Endodermal cell (in vitro differentiated cells): ENCODE measurements at regions not wholly inside any gene's neighbourhood (a gene's known extent, or its start where the extent isn't known, plus 50 kb on each side); places are given as distances from the start of the nearest gene placed in this dataset.
"Not testable (repeated sequence)": the region's sequence is repeated elsewhere in the genome, so short reads cannot be mapped to it uniquely, and the experiment has no call there.

ENCODE experiments used
- DNase-seq: peaks from one replicate; pipeline ENCODE4 v3.0.0-alpha.2; 2017
- H3K27ac ChIP-seq: 2 replicates; pipeline ENCODE4 v1.5.1; 2013; ENCODE audit warnings: mild to moderate bottlenecking, low read depth, low read length, moderate library complexity
- H3K27me3 ChIP-seq: 2 replicates; pipeline ENCODE4 v1.6.1; 2013; ENCODE audit warnings: mild to moderate bottlenecking, low read length, moderate library complexity; ENCODE audit not compliant: insufficient read depth, control insufficient read depth, poor library complexity, severe bottlenecking
- H3K36me3 ChIP-seq: 2 replicates; pipeline ENCODE4 v1.7.0; 2013; ENCODE audit warnings: mild to moderate bottlenecking, low read length, moderate library complexity; ENCODE audit not compliant: control insufficient read depth, insufficient read depth
- H3K4me1 ChIP-seq: one replicate; pipeline ENCODE4 v1.7.0; 2013; ENCODE audit warnings: low read length; ENCODE audit not compliant: control insufficient read depth, insufficient read depth
- H3K4me3 ChIP-seq: 2 replicates; pipeline ENCODE4 v1.5.1; 2013; ENCODE audit warnings: mild to moderate bottlenecking, low read length, moderate library complexity
- H3K9ac ChIP-seq: 2 replicates; pipeline ENCODE4 v1.6.1; 2013; ENCODE audit warnings: mild to moderate bottlenecking, low read length, moderate library complexity; ENCODE audit not compliant: poor library complexity, severe bottlenecking; ENCODE audit errors: extremely low read depth
- H3K9me3 ChIP-seq: 2 replicates; pipeline ENCODE4 v1.6.1; 2013; ENCODE audit warnings: mild to moderate bottlenecking, low read length, moderate library complexity; ENCODE audit not compliant: control insufficient read depth
- H3K27ac Mint-ChIP-seq: 2 replicates; pipeline ENCODE4 v1.8.0; 2020; ENCODE audit warnings: mixed read lengths
- H3K27me3 Mint-ChIP-seq: 2 replicates; pipeline ENCODE4 v1.8.0; 2021; ENCODE audit warnings: mild to moderate bottlenecking, mixed read lengths; ENCODE audit not compliant: insufficient read depth
- H3K36me3 Mint-ChIP-seq: 2 replicates; pipeline ENCODE4 v1.8.0; 2020; ENCODE audit warnings: low read depth, mixed read lengths
- H3K4me1 Mint-ChIP-seq: 2 replicates; pipeline ENCODE4 v1.8.0; 2020; ENCODE audit warnings: mixed read lengths
- H3K4me3 Mint-ChIP-seq: 2 replicates; pipeline ENCODE4 v1.8.0; 2020; ENCODE audit warnings: mild to moderate bottlenecking, moderate library complexity, mixed read lengths
- H3K9me3 Mint-ChIP-seq: 2 replicates; pipeline ENCODE4 v1.8.0; 2020; ENCODE audit warnings: mild to moderate bottlenecking, mixed read lengths
- WGBS, 2 experiments: methylation state at CpG; one replicate each; pipeline versions ENCODE4 v1.1.5 to v1.1.7; 2013; ENCODE audit warnings: missing lambda C conversion rate in 2 of 2, mixed read lengths in 1 of 2; ENCODE audit not compliant: insufficient coverage in 1 of 2, insufficient read length in 1 of 2; 5-methylcytosine and 5-hydroxymethylcytosine counted together
- TF ChIP-seq, protein P1 (sequence below): fragments of 200-600 bp; sonication (generic); conservative IDR thresholded peaks from 2 replicates; pipeline ENCODE4 v1.5.0; 2021; ENCODE audit warnings: antibody characterized with exemption, mild to moderate bottlenecking

DNA sequence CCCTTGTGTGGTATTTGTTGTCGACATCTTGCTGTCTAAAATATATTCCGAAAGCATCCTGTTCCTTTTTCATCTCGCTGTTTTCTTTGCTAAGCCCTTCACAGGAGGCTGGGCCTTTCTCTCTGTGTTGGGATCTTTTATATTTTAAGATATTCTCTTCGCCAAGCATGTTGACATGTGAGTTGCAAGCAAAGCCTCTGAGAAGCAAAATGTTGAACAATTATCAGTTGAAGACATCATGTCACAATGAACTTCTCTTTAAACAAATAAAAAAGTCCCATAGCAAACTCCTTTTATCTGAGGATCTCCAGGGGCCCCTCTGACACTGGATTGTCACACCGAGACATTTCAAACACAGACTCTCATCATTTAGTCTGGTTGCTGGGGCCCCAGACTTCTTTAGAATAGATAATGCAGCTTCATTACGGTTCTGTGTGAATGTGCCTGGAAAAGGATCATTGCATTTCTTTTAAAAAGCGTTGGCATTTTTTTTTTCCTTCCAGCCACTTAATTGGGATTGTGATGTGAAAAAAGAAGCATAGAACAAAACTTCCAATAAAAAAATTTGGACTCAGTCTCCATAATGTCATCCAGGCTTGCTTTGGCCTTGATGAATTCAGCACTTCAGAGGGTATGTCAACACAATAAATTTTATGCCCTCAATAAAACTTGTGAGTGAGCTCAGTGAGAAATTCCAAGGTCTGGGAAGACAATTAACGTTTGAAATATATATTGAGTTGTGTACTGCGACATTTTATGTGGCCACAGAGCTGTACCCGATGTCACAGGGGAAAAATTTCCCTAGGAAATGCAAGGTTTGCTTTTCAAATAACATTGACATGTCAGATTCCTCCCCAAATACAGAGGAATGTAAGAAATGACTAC is 496.8 kb downstream of the XYLT1 start:
- H3K36me3 Mint-ChIP-seq, result no peaks in the 10 kb centered on the region
- DNase-seq, result no peak
- no peak overlapping the region for H3K9ac ChIP-seq
- H3K4me1 ChIP-seq, result peaks cover 5% of the 10 kb centered on the region
- H3K27ac ChIP-seq, result peak overlapping the region; percentile 30
- H3K9me3 ChIP-seq, result peaks cover 8% of the 10 kb centered on the region
- no peak overlapping the region for H3K4me3 ChIP-seq
- peaks cover 12% of the 10 kb centered on the region for H3K4me1 Mint-ChIP-seq
- no peaks in the 10 kb centered on the region for H3K27me3 ChIP-seq
- peaks cover 22% of the 10 kb centered on the region for H3K9me3 Mint-ChIP-seq
- TF ChIP-seq, protein P1, sequence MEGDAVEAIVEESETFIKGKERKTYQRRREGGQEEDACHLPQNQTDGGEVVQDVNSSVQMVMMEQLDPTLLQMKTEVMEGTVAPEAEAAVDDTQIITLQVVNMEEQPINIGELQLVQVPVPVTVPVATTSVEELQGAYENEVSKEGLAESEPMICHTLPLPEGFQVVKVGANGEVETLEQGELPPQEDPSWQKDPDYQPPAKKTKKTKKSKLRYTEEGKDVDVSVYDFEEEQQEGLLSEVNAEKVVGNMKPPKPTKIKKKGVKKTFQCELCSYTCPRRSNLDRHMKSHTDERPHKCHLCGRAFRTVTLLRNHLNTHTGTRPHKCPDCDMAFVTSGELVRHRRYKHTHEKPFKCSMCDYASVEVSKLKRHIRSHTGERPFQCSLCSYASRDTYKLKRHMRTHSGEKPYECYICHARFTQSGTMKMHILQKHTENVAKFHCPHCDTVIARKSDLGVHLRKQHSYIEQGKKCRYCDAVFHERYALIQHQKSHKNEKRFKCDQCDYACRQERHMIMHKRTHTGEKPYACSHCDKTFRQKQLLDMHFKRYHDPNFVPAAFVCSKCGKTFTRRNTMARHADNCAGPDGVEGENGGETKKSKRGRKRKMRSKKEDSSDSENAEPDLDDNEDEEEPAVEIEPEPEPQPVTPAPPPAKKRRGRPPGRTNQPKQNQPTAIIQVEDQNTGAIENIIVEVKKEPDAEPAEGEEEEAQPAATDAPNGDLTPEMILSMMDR, result no peak
- 78 to 84% methylated on average over 5 to 10 of the region's 10 CpGs for WGBS, 2 experiments
- H3K36me3 ChIP-seq, result no peaks in the 10 kb centered on the region
- no peak overlapping the region for H3K4me3 Mint-ChIP-seq
- no peaks in the 10 kb centered on the region for H3K27me3 Mint-ChIP-seq
- H3K27ac Mint-ChIP-seq, result no peak overlapping the region

DNA sequence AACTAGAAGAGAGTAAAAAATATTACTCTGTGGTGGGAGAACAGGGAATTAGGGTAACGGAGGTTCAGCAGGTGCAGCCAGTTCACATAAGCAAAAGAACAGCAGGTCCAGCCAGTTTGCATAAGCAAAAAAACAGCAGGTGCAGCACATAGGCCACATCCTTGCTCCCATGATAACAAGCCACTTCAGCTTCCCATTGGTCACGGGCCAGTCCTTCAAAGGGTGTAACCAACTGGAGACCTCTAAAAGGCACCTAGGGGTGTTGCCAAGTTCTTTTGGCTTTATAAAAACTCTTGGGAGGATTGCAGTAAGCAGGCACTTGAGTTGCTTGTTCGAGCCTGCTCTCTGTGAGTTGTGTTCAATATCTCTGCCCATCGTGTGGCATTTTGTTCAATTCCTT is 488.1 kb downstream of the XYLT1 start:
- H3K4me1 Mint-ChIP-seq, result peaks cover 2% of the 10 kb centered on the region
- TF ChIP-seq, protein P1, result no peak
- H3K9me3 Mint-ChIP-seq, result no peaks in the 10 kb centered on the region
- H3K4me3 Mint-ChIP-seq, result no peak overlapping the region
- Histone ChIP-seq H3K27me3 (no peaks in the 10 kb centered on the region), H3K4me1 (no peaks in the 10 kb centered on the region), H3K9me3 (no peaks in the 10 kb centered on the region), H3K27ac (no peak overlapping the region), H3K36me3 (no peaks in the 10 kb centered on the region), H3K9ac (no peak overlapping the region), H3K4me3 (no peak overlapping the region)
- no peak for DNase-seq
- WGBS, 2 experiments, result 84 to 93% methylated on average over 3 to 4 of the region's 4 CpGs
- H3K27me3 Mint-ChIP-seq, result no peaks in the 10 kb centered on the region
- H3K27ac Mint-ChIP-seq, result no peak overlapping the region
- H3K36me3 Mint-ChIP-seq, result no peaks in the 10 kb centered on the region

DNA sequence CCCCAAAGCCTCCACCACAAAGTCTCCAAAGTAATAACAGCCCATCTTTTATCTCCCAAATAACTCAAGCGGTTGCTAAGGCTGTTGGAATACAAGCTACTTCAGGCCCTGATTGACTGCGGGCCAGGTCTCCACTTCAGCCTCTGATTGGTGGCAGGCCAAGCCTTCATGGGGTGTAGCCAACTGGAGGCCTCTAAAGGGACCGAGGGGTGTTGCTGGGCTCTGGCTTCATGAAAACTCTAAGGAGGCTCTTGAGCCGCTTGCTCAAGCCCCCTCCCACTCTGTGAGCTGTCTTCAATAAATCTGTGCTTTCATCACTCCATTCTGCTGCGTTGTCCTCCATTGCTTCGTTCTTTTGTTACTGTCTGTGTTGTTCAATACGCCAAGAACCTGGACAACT is 487.2 kb downstream of the XYLT1 start:
- H3K27ac ChIP-seq, result no peak overlapping the region
- no peaks in the 10 kb centered on the region for H3K4me1 ChIP-seq
- Mint-ChIP-seq H3K9me3 (no peaks in the 10 kb centered on the region), H3K27ac (no peak overlapping the region), H3K4me3 (no peak overlapping the region), H3K27me3 (no peaks in the 10 kb centered on the region), H3K36me3 (no peaks in the 10 kb centered on the region), H3K4me1 (peaks cover 2% of the 10 kb centered on the region)
- WGBS, 2 experiments, result 97% methylated on average over 7 of the region's 7 CpGs
- H3K27me3 ChIP-seq, result no peaks in the 10 kb centered on the region
- no peaks in the 10 kb centered on the region for H3K36me3 ChIP-seq
- no peak overlapping the region for H3K9ac ChIP-seq
- TF ChIP-seq, protein P1, result no peak
- no peak for DNase-seq
- no peak overlapping the region for H3K4me3 ChIP-seq
- H3K9me3 ChIP-seq, result no peaks in the 10 kb centered on the region

DNA sequence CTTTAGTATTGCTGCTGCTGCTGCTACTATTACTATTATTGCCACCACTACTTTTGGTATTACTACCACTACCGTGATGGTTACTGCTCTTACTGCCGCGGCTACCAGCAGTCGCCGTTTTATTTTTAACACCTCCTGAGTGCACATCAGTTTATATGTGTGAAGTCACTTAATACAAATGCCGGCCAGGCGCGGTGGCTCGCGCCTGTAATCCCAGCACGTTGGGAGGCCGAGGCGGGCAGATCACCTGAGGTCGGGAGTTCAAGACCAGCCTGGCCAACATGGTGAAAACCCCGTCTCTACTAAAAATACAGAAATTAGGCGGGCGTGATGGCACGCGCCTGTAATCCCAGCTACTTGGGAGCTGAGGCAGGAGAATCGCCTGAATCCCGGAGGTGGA is 486.7 kb downstream of the XYLT1 start:
- H3K36me3 Mint-ChIP-seq, H3K27ac ChIP-seq, H3K4me3 ChIP-seq, H3K4me3 Mint-ChIP-seq, H3K27me3 ChIP-seq, H3K27ac Mint-ChIP-seq, H3K9me3 Mint-ChIP-seq, H3K27me3 Mint-ChIP-seq, H3K9me3 ChIP-seq, H3K36me3 ChIP-seq, H3K9ac ChIP-seq, H3K4me1 ChIP-seq, DNase-seq, H3K4me1 Mint-ChIP-seq: not testable (repeated sequence)
- WGBS, 2 experiments, result 94 to 96% methylated on average over 21 of the region's 21 CpGs
